Heart left ventricle (tissue), 16 donors: ENCODE measurements at regions not wholly inside any gene's neighbourhood (a gene's known extent, or its start where the extent isn't known, plus 50 kb on each side); places are given as distances from the start of the nearest gene placed in this dataset.

Experiments used
- ATAC-seq, 4 donors: fragments of 200-7000 bp; cut with Tn5 transposase; one replicate each; pipeline ENCODE4 v1.9.1; 2020 to 2022; ENCODE audit warnings: moderate library complexity in 4 of 4, mild to moderate bottlenecking in 3 of 4, moderate number of reproducible peaks in 1 of 4
- DNase-seq, 5 donors: peaks; one replicate each; pipeline ENCODE4 v3.0.0-alpha.2; 2020
- H3K27ac ChIP-seq, 12 donors: fragments of 200-600 bp; sonication (generic) in 4 of 12; one replicate each; pipeline versions ENCODE4 v1.5.0 to v1.8.0; 2016 to 2022; ENCODE audit warnings: mild to moderate bottlenecking in 2 of 12
- H3K27me3 ChIP-seq, 9 donors: fragments of 200-600 bp; sonication (generic) in 2 of 9; one replicate each; pipeline versions ENCODE4 v1.5.1 to v1.8.0; 2016 to 2022; ENCODE audit warnings: mild to moderate bottlenecking in 3 of 9
- H3K36me3 ChIP-seq, 9 donors: fragments of 200-600 bp; sonication (generic) in 2 of 9; one replicate each; pipeline versions ENCODE4 v1.5.0 to v1.8.0; 2018 to 2022; ENCODE audit warnings: mild to moderate bottlenecking in 2 of 9
- H3K4me1 ChIP-seq, 12 donors: fragments of 200-600 bp; sonication (generic) in 4 of 12; one replicate each; pipeline versions ENCODE4 v1.5.0 to v1.8.0; 2016 to 2022; ENCODE audit warnings: mild to moderate bottlenecking in 3 of 12
- H3K4me3 ChIP-seq, 12 donors: fragments of 200-600 bp; sonication (generic) in 4 of 12; one replicate each; pipeline versions ENCODE4 v1.5.0 to v1.8.0; 2017 to 2022; ENCODE audit warnings: mild to moderate bottlenecking in 9 of 12, moderate library complexity in 4 of 12
- H3K9me3 ChIP-seq, 12 donors: fragments of 200-600 bp; sonication (generic) in 4 of 12; one replicate each; pipeline versions ENCODE4 v1.5.0 to v1.8.0; 2016 to 2022; ENCODE audit warnings: mild to moderate bottlenecking in 1 of 12
- POLR2A ChIP-seq, 2 donors: fragments of 450-650 bp; IDR thresholded peaks; one replicate each; pipeline ENCODE4 v1.6.1; 2017; ENCODE audit warnings: antibody characterized with exemption in 2 of 2, mild to moderate bottlenecking in 2 of 2, moderate library complexity in 2 of 2
- WGBS, 4 donors: extraction: QIAGEN DNeasy Blood & Tissue Kit in 2 of 4; methylation state at CpG; one replicate each; pipeline versions ENCODE4 v1.1.5 to v1.1.7; 2013 to 2018; 5-methylcytosine and 5-hydroxymethylcytosine counted together
- intact Hi-C, 10 donors: fragments of 100-400 bp; cut with DNase I; formaldehyde crosslinking; loops; one replicate each; pipeline versions ENCODE4 v1.11.1 to v1.14.2; 2022
- TF ChIP-seq, protein P1 (sequence below), 12 donors: fragments of 200-600 bp; sonication (generic) in 4 of 12; IDR thresholded peaks; one replicate each; pipeline versions ENCODE4 v1.5.0 to v1.8.0; 2018 to 2022; ENCODE audit warnings: antibody characterized with exemption in 12 of 12, mild to moderate bottlenecking in 5 of 12
- donor health status: ischemic (EF 13 %, LVEDD 7.1; RV severe dilation, severe dysfunction).
- donor health status: healthy with polysubstance abuse.
- donor health status: DM: no; HTN: yes; CAD: no.
- donor health status: DM: no; HTN: no; CAD: no.
- donor health status: ischemic (EF 25% LVEDD 6.9; RV normal size, moderate dysfunction).
- donor health status: ischemic (EF 25% LVEDD 5.7; RV mildly dilated, moderate dysfunction).
- donor health status: healthy.
- donor health status: DM: yes; HTN: yes; CAD: no.
- donor health status: ischemic (EF 35%, LVEDD 5.7; RV mildly dilated, moderate dysfunction).
- donor health status: nonischemic (EF 11% LVEDD 7.7; RV severe dilation, severe dysfunction).
- donor health status: DM: yes; HTN: yes; CAD: no.
- donor health status: PGD.
- donor health status: ischemic (EF 29% LVEDD 5.4; RV normal size, mild dysfunction).
- donor health status: nonischemic (EF 23%, LVEDD 6.1; RV moderate dilation, normal function).

DNA sequence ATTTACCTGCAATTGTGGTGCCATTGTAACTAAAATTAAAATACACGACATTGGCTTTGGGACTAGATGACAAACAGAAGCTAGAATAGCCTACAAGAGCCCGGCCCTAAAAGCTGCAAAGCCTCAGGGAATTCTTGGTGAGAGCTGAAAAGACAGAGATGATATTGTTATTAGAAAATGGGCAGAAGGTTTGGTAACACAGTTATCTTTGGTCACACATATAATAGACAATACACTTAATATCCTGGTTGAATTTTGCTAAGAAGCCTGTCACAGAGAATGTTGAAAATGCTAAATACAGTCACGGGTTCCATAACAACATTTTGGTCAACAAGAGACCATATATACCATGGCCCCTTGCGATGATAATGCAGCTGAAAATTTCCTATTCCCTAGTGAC lies 157.3 kb upstream of the CDH19 start:
- Histone ChIP-seq H3K4me3 (no peak overlapping the region), H3K27me3 (no peaks in the 10 kb centered on the region), H3K9me3 (no peaks in the 10 kb centered on the region), H3K4me1 (no peaks in the 10 kb centered on the region), H3K27ac (no peak overlapping the region), H3K36me3 (no peaks in the 10 kb centered on the region)
- intact Hi-C loops: no loop called here
- WGBS, 4 donors: 77 to 85% (median 82%) methylated on average over 4 of the region's 4 CpGs
- no peak for ATAC-seq
- DNase-seq: no peak
- TF ChIP-seq, protein P1, sequence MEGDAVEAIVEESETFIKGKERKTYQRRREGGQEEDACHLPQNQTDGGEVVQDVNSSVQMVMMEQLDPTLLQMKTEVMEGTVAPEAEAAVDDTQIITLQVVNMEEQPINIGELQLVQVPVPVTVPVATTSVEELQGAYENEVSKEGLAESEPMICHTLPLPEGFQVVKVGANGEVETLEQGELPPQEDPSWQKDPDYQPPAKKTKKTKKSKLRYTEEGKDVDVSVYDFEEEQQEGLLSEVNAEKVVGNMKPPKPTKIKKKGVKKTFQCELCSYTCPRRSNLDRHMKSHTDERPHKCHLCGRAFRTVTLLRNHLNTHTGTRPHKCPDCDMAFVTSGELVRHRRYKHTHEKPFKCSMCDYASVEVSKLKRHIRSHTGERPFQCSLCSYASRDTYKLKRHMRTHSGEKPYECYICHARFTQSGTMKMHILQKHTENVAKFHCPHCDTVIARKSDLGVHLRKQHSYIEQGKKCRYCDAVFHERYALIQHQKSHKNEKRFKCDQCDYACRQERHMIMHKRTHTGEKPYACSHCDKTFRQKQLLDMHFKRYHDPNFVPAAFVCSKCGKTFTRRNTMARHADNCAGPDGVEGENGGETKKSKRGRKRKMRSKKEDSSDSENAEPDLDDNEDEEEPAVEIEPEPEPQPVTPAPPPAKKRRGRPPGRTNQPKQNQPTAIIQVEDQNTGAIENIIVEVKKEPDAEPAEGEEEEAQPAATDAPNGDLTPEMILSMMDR (IDR thresholded peaks at IDR 0.05): no peak
- no peak for TF ChIP-seq POLR2A (IDR thresholded peaks at IDR 0.05)

DNA sequence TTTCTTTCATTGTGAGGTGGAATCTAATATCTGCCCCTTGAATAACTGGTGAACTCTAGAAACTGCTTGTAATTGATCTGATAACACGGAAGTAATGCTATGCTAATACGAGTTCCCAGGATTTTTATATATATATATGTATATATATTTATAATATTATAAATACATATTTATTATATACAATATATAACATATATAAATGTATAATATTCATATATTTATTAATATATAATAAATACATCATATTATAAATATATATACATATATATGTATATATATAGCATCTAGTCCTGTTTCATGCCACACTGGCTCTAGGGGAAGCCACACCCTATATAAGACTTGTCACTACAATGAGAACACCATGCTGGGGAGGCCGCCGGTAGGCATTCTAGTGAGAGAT lies 156.7 kb upstream of the CDH19 start:
- intact Hi-C loops: no loop called here
- 86 to 92% (median 89%) methylated on average over 4 of the region's 4 CpGs for WGBS, 4 donors
- H3K4me3 ChIP-seq: no peak overlapping the region
- no peak for DNase-seq
- no peaks in the 10 kb centered on the region for H3K4me1 ChIP-seq
- ATAC-seq: no peak
- no peak for TF ChIP-seq POLR2A (IDR thresholded peaks at IDR 0.05)
- TF ChIP-seq, protein P1 (IDR thresholded peaks at IDR 0.05): no peak
- H3K9me3 ChIP-seq: no peaks in the 10 kb centered on the region
- no peak overlapping the region for H3K27ac ChIP-seq
- H3K27me3 ChIP-seq: no peaks in the 10 kb centered on the region
- H3K36me3 ChIP-seq: no peaks in the 10 kb centered on the region

DNA sequence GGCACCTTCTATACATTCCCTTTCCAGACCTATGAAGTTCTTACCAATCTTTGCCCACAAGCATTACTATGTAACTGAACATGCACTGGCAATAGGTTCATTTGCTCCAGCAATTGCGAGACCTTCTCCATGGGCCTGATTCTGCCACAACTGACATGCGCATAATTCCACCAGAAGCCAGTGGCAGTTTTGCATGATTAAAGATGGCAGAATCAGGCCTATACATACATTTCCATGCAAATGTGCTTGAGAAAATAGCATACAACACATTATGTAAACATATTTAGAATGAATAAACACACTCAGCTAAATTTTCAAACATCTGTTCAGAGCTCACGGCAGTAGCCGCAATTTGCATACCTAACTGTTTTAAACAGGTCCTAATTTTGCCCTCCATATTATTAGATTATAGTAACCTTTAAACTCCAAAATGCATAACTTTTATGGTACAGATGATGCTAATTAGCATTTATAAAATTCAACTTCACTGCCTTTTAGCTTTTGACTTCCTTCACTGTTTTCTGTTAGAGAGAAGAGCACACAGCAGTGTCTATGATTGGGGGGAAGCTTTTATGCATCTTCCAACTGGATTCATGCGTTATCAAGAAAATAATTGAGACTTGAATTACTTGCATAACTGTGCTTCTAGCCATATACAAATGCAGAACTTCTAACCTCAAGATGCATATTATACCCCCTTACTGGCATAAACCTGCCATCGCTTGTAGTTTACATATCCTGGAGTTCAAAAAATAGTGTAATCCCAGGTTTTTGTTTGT lies 155.3 kb upstream of the CDH19 start:
- TF ChIP-seq, protein P1 (IDR thresholded peaks at IDR 0.05): no peak
- TF ChIP-seq POLR2A (IDR thresholded peaks at IDR 0.05): no peak
- ATAC-seq: no peak

DNA sequence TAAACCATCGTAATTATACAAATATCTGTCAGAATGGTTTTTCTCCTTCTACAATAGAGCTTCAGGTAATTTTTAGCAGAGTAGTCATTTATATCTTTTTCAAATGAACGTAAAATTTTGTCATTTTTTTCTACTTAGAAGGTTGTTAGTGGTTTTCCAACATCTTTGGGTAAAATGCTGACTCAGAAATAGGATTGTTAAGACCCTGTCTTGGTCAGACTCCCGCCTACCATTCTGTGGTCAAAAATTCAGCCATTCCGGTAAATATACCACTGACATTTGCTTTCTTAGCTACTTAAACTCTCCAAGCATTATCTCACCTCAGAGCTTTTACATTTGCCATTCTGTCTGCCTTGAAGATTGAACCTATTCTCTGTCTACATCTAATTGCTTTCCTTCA lies 154.1 kb upstream of the CDH19 start:
- TF ChIP-seq POLR2A (IDR thresholded peaks at IDR 0.05): no peak
- TF ChIP-seq, protein P1 (IDR thresholded peaks at IDR 0.05): no peak
- Histone ChIP-seq H3K4me1 (no peaks in the 10 kb centered on the region), H3K4me3 (no peak overlapping the region), H3K36me3 (no peaks in the 10 kb centered on the region), H3K27me3 (no peaks in the 10 kb centered on the region), H3K9me3 (no peaks in the 10 kb centered on the region), H3K27ac (no peak overlapping the region)
- ATAC-seq: no peak
- 75 to 80% (median 78%) methylated on average over 4 of the region's 4 CpGs for WGBS, 4 donors
- no peak for DNase-seq
- intact Hi-C loops: no loop called here

More for the DNA sequence above, 155.3 kb upstream of the CDH19 start:
- intact Hi-C loops: no loop called here
- Histone ChIP-seq H3K27ac (no peak overlapping the region), H3K9me3 (no peaks in the 10 kb centered on the region), H3K36me3 (no peaks in the 10 kb centered on the region), H3K4me3 (no peak overlapping the region), H3K27me3 (no peaks in the 10 kb centered on the region), H3K4me1 (no peaks in the 10 kb centered on the region)
- 90 to 97% (median 93%) methylated on average over 6 of the region's 6 CpGs for WGBS, 4 donors
- no peak for DNase-seq
